ENCODE measurements at regions not wholly inside any gene's neighbourhood (a gene's known extent, or its start where the extent isn't known, plus 50 kb on each side); places are given as distances from the start of the nearest gene placed in this dataset.
"Not testable (repeated sequence)": the region's sequence is repeated elsewhere in the genome, so short reads cannot be mapped to it uniquely, and the experiment has no call there.

DNA sequence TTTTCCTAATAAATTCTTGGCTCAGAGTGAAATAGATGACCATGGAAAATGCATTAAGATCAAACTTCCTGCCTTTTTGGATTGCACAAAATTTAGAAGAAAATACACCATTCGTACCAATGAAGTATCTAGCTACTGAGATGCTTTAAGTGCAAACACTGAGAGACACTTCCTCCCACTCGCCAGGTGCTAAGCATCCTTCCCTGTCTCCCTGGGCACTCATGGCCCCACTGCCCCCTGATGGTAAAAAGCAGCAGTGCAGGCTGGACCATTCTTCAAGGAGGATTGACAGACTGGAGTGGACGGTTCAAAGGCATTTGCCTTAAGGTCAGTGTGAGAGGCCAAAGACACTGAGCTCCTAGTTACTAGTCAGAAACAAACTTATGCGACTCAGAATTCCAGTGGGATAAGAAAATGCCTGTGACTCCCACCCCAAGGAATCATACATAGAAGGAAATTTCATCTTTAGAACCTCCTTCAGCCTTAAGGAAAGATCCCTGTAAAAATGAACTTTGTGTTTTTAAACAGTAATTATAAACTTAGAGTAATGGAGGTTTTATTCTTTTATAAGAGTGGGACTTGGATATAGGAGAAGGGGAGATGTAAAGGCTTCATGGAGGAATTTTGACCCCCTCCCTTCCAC is 86.0 kb upstream of the SLC30A5 start:
- DNase-seq: peak; percentile 56

DNA sequence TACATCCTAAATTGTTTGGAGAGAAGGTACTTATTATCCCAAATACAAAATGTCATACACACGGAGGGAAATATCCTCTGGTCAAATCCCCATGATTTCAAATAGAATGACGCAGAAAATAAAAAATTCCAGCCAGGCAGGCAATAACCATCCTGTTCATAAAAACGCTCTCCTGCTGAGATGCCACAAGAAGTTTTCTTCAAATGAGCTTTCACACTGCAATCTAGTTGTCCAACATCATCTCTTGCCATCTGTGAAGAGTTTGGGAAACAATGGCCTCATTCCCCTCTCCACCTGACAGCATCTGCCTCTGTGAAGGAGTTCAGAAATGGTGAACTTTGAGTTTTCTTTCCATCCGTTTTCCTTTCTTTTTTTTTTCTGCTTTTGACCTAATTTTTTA is 83.3 kb upstream of the SLC30A5 start:
- DNase-seq: no peak

DNA sequence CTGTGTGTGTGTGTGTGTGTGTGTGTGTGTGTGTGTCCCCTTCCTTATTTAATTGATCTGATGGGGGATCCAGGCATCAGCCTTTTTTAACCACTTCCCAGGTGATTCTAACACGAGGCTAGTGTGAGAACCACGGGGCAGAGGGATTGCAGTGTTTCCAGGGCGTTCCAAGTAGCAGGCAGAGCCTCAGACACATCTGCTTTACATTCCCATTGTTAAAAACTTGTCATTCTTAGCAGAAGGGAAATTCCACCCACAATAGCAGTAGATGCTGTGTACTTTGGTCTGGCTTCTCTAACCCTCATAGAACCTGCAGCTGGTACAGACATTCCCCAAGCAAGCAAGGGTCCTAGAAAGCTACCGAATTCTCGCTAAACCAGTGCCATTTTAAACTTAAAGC is 81.9 kb upstream of the SLC30A5 start:
- no peak for DNase-seq

DNA sequence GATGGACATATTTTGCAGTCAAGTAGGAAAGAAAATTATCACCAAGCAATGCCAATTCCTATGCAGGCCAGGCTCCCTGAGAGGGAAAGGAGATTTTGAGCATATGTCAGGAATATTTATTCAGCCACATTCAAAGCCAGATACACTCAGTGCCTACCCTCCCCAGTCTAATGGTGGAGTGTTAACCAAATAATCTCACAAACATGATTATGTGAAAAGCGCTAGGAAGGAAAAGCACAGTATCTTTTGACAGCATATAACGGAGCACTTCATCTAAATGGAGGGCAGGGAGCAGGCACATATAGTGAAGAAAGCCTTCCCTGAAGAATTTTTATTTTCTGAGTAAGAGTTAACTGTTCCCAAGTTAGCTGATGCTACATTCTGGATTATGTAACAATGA is 80.3 kb upstream of the SLC30A5 start:
- DNase-seq: no peak

DNA sequence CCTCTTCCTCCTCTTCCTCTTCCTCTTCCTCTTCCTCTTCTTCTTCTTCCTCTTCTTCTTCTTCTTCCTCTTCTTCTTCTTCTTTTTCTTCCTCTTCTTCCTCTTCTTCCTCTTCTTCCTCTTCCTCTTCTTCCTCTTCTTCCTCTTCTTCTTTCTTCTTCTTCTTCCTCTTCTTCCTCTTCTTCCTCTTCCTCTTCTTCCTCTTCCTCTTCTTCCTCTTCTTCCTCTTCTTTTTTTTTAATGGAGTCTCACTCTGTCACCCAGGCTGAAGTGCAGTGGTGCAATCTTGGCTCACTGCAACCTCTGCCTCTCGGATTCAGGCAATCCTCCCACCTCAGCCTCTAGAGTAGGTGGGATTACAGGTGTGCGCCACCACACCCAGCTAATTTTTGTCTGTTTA is 79.8 kb upstream of the SLC30A5 start:
- not testable (repeated sequence) for DNase-seq

DNA sequence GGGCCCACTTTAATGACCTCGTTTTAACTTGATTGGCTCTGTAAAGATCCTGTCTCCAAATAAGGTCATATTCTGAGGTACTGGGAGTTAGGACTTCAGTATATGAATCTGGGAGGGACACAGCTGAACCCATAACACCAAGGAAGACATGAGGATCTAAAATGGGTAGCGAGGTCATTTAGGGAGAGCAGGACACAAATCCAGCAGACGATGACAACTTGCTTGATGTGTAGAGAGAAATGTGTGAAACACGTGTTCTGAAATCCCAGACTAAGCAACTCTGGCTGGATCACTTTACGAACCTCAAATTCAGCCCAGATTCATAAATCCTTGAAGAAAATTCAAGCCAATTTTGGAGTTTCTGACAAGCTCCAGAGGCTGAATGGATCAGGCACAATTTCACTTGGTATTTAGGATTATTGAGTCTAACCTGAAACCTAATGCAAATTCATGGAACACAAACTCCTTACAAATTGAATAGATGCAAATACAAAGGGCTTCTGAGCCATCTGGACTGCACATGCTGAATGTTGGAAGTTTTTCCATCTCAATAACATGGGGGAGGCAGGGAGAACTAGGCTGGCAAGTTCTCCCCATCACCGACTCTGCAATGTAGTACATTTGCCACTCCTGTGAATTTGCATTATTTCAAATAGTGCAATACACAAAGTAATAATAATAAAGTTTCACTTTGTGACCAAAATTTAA is 74.0 kb upstream of the SLC30A5 start:
- DNase-seq: no peak

DNA sequence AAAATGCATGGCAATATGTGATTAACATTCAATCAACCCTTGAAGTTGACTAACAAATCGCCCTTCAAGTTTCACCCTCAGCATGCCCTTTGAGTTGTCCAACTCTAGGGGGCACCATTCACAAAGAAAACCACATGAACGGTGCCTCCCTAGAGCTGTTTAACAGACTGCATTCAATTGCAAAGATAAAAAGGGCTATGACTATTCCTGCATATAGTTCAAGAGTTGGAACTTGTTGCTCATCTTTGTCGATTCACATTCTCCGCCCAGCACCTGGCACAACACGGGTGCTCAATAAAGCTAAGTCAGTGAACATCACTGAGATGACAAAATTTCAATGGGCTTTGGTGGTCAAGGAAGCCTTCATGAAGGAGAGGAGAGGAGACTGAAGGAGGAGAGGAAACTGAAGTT is 69.6 kb upstream of the SLC30A5 start:
- peak; percentile 59 for DNase-seq

DNA sequence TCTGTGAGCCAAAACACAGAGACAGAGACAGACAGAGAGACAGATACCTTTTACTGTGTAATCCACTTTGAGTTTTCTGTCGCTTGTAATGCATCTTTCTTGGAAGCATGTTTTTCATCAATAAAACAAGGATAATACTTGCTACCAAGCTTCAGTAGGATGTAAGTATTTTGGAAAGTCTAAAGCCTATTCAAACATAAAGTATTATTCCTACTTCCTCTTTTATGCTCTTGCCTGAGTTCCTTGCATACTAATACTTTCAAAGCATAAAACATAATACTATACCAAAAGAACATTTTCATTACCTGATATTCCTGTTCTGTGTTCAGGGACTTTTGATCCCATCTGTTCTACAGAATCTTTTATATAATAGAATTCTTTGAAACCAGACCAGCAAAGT is 64.5 kb upstream of the SLC30A5 start:
- no peak for DNase-seq

DNA sequence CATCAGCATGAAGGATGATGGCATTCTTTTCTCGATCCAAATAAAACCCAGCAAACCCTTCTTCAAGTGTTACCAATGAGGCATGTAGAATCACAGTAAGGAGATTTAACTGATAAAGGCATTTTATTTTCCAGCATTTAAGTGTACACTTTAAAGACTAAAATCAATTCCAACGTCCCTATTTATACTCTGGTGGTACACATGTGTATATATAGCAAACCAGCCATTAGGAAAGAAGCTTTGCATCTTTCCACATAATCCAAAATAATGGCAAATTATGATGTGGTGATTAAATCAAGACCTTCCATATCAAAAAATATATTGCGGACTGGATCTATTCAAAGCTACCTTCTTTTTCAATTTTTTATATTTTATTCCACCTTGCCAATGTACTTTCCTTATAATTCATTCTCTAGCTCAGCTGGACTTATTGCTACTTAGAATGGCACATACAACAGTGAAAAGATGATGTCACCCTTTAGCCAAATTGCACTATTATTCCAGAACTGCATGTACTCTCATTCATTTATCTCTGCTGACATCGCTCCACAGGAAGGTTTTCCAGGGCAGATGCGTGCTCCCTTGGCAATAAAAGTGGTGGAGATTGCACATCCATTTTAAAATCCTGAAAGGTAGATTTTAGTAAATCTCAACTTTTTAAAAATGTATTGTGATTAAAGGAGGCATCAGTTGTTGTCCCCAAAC is 63.3 kb upstream of the SLC30A5 start:
- peak; percentile 6 for DNase-seq

DNA sequence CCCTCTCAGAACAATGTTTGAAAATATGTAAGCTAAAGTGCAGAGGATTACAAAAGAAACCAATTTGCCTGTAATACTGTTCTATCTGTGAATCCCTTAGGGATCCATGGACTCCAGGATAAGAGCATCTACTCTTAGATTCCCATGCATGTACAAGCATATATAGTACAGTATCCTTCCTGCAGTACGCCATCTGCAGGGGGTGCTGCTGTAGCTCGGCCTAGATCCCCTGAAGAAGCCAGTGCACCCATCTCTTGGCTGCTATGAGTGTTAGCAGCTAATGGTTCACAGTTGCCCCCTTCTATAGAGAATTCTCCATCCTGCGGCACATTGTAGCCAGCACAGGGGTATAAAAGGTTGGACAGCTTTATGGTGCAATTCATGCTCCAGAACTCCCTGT is 61.8 kb upstream of the SLC30A5 start:
- DNase-seq: no peak

DNA sequence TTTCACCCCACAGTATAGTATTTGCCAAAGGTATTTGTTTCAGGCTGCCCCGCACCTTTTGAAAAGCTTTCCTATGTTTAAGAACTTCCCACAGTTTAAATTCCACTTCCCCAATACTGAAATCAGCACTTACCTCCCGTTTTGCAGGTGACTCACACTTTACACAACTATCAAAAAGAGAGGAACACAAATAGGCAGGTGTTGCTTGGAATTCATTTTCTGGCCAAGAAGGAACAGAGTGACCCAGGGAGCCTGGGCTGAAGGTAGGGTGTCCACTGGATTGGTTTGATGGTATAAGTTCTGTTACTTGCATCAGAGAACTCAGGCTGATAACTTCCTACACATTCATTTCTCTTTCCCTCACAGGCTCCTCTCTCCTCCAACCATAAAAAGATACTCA is 60.1 kb upstream of the SLC30A5 start:
- no peak for DNase-seq

DNA sequence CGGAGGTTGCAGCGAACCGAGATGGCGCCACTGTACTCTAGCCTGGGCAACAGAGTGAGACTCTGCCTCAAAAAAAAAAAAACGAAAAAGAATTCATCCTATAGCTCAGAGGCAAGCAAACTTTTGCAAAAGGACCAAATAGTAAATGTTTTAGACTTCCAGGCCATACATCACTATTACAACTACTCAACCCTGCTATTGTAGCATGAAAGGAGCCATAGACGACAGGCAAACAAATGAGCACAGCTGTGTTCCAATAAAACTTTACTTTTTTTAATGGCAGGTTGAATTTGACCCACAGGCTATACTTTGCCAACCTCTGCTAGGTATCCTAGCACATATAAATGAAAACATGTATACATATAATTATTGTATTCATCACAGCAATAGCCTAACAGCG is 58.9 kb upstream of the SLC30A5 start:
- DNase-seq: no peak

DNA sequence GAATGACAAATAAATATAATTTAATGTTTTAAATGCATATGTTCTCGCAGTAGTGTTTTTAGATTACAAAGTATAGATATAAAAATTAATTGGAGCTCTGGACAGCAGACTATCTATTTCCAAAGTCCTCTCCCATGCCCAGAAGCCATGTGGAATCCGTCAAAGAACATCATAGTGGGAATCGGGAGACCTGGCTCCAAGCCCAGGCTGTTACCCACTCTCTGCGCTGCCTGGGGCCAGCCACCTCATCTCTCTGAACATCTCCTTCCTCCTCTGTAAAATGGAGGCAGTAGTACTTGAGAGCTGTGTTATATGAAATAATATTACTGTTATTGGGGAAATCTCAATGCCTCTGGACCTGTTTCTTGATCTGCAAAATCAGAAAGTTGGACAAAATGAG is 58.1 kb upstream of the SLC30A5 start:
- DNase-seq: peak; percentile 73

DNA sequence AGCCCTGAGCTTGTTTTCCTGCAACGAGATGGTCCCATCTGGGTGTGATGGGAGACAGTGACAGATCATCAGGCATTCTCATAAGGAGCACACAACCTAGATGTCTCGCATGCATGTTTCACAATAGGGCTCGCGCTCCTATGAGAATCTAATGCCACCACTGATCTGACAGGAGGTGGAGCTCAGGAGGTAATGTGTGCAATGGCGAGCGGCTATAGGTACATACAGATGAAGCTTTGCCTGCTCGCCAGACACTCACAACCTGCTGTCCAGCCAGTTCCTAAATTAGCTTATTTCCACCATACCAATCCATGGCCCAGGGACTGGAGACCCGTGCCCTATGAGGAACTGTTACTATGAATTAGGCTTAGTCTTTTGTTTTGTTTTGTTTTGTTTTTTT is 55.3 kb upstream of the SLC30A5 start:
- no peak for DNase-seq

DNA sequence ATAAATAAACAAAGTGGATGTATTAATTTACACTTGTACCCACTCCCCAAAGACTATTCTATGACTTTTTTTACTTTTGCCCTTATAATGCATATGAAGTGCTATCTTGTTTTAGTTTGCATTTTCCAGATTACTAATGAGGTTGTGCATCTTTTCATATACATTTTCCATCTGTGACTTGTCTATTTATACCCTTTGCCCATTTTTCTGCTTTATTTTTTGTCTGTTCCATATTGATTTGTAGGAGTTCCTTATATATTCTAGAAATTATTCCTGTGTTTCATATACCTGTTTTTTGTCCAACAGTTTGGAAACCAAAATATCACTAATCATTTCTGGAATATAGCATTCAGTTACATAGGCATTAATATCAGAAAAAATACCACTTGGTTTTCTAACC is 54.0 kb upstream of the SLC30A5 start:
- DNase-seq: no peak

DNA sequence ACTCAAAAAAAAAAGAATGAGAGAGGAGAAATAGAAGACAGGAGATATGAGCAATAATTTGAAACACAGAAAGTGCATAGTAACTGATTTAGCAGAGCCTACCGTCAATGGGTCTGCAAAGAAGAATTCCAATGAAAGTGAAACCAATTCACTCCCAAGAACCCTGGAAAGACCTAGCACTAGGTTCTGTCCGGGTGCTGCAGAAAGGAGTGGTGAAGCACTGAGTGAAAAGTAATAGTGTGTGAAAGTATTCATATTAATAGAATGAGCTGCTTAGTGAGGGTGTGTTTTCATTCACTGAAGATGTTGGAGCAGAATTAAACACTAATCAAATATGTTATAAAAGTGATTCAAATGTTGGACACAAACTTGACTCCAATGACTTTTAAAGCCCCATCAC is 51.3 kb upstream of the SLC30A5 start:
- no peak for DNase-seq

DNA sequence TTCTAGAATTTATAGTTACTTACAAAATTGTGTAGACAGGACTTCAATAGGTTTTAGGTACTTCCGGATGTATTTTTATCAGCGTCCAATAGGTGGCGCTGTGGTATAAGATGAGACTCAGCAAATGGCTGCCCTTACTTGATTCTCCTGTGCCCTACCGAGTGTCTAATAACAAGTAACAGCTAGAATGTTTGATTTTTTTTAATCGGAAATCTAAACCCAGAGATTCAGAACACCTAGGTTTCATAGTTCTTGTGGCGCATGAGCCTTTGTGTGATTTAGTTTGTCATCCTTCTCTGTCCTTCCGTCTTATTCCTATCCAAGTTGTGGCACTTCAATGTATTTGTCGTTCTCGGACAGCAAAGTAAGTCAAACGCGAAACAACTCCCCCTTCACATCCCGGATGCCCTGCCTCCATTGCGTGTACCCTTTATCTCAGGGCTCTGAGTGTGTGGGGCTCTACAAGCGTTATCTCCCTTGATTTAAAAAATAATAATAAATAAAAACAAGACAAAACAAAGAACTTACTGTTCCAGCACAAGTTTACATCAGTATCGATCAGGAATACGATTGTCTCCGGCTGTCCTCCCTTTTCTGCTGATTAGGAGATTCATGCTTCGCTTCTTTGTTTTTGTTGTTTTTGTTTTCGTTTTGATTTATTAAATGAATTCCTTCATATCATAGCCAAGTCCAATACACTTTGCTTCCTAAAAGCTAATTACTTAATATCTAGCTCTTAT is 50.7 kb upstream of the SLC30A5 start:
- peak; percentile 89 for DNase-seq

DNA sequence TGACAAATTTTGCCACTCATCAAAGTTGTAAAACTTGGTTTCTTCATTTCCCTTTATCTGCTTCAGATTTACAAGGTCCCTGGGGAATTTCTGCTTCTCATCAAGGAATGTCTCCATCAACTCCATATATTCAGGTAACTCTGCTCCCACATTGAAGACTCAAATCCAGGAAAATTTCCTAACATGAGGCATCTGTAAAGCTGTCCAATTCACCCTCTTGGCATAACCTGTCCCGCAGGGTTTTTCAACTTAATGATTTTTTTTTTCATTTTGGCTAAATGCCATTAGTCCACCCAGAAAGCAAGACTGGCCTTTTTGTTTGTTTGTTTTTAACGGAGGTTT is 50.2 kb upstream of the SLC30A5 start:
- peak; percentile 9 for DNase-seq

Measured in EL (cell line).